Keratinocyte (primary cell): ENCODE measurements at regions not wholly inside any gene's neighbourhood (a gene's known extent, or its start where the extent isn't known, plus 50 kb on each side); places are given as distances from the start of the nearest gene placed in this dataset.

Experiments used
- DNase-seq: peaks from one replicate; pipeline ENCODE4 v3.0.0-alpha.2; 2011; ENCODE audit warnings: low read depth, missing footprints, low spot score
- FAIRE-seq: peaks from 2 replicates; lab custom pipeline; 2011; peaks lifted over from hg19 to GRCh38; lab: Jason Lieb, UNC
- H2AFZ ChIP-seq: 2 replicates; pipeline ENCODE4 v1.6.0; 2012; ENCODE audit warnings: low read length, control low read depth, inconsistent platforms; ENCODE audit not compliant: control insufficient read depth
- H3K27ac ChIP-seq: 2 replicates; pipeline ENCODE4 v1.5.1; 2011; ENCODE audit warnings: low read length; ENCODE audit not compliant: control insufficient read depth, insufficient read depth
- H3K27me3 ChIP-seq: 3 replicates; pipeline ENCODE4 v1.6.0; 2011; ENCODE audit warnings: low read length; ENCODE audit not compliant: control insufficient read depth, insufficient read depth; ENCODE audit errors: extremely low read depth
- H3K36me3 ChIP-seq, 2 experiments: 2 replicates in 1 of 2; 3 replicates in 1 of 2; pipeline ENCODE4 v1.5.1; 2011; ENCODE audit warnings: low read length in 2 of 2, mild to moderate bottlenecking in 1 of 2; ENCODE audit not compliant: control insufficient read depth in 2 of 2, insufficient read depth in 2 of 2; ENCODE audit errors: extremely low read depth in 1 of 2
- H3K4me1 ChIP-seq: 3 replicates; pipeline ENCODE4 v1.5.1; 2011; ENCODE audit warnings: low read length; ENCODE audit not compliant: control insufficient read depth, insufficient read depth; ENCODE audit errors: extremely low read depth
- H3K4me2 ChIP-seq: 3 replicates; pipeline ENCODE4 v1.6.0; 2011; ENCODE audit warnings: low read depth, low read length; ENCODE audit not compliant: control insufficient read depth, insufficient read depth; ENCODE audit errors: extremely low read depth
- H3K4me3 ChIP-seq, 3 experiments: fragments of 200-600 bp in 1 of 3; sonication (generic) in 1 of 3; 2 replicates in 2 of 3; 3 replicates in 1 of 3; pipeline ENCODE4 v1.5.1; 2011 to 2016; ENCODE audit warnings: low read length in 3 of 3, mild to moderate bottlenecking in 3 of 3, control low read depth in 2 of 3, inconsistent platforms in 1 of 3, low read depth in 1 of 3, mixed read lengths in 1 of 3, mixed run types in 1 of 3, moderate library complexity in 1 of 3; ENCODE audit not compliant: control insufficient read depth in 2 of 3, insufficient read depth in 2 of 3; ENCODE audit errors: extremely low read depth in 1 of 3
- H3K79me2 ChIP-seq: 2 replicates; pipeline ENCODE4 v1.6.0; 2012; ENCODE audit warnings: low read length; ENCODE audit not compliant: control insufficient read depth, insufficient read depth
- H3K9ac ChIP-seq: 3 replicates; pipeline ENCODE4 v1.6.0; 2011; ENCODE audit warnings: low read length; ENCODE audit not compliant: control insufficient read depth, insufficient read depth; ENCODE audit errors: extremely low read depth
- H3K9me1 ChIP-seq: 3 replicates; pipeline ENCODE4 v1.6.0; 2011; ENCODE audit warnings: low read length; ENCODE audit not compliant: control insufficient read depth, insufficient read depth; ENCODE audit errors: extremely low read depth
- H3K9me3 ChIP-seq: 2 replicates; pipeline ENCODE4 v1.5.1; 2012; ENCODE audit warnings: low read depth, low read length; ENCODE audit not compliant: control insufficient read depth
- H4K20me1 ChIP-seq: 3 replicates; pipeline ENCODE4 v1.6.0; 2011; ENCODE audit warnings: low read length; ENCODE audit not compliant: control insufficient read depth, insufficient read depth; ENCODE audit errors: extremely low read depth
- CTCF ChIP-seq, 3 experiments: IDR thresholded peaks in 1 of 3; conservative IDR thresholded peaks in 1 of 3; optimal IDR thresholded peaks in 1 of 3; 2 replicates in 2 of 3; 3 replicates in 1 of 3; pipeline versions ENCODE3 to v1.5.1; 2011; ENCODE audit warnings: low read length in 3 of 3, mild to moderate bottlenecking in 3 of 3, moderate library complexity in 2 of 3, control low read depth in 1 of 3, inconsistent platforms in 1 of 3; ENCODE audit not compliant: insufficient read depth in 2 of 3; ENCODE audit errors: extremely low read depth in 1 of 3
- EZH2 ChIP-seq: IDR thresholded peaks from one replicate; pipeline ENCODE4 v1.6.1; 2012; ENCODE audit warnings: inconsistent platforms, mild to moderate bottlenecking, low read length, moderate library complexity
- dilution Hi-C: fragments of 300-500 bp; cut with MboI; formaldehyde crosslinking; loops from one replicate; pipeline ENCODE4 v1.7.0; 2020; ENCODE audit warnings: low sequenced_read_pairs; ENCODE audit not compliant: extremely low pct_ligation_motif_present

- no peaks in the 10 kb centered on the region for H3K79me2 ChIP-seq
- H3K9me3 ChIP-seq, result no peaks in the 10 kb centered on the region
- H3K9me1 ChIP-seq, result no peaks in the 10 kb centered on the region
- no peak overlapping the region for H3K27ac ChIP-seq
- DNase-seq (no peak), FAIRE-seq (no peak)
- dilution Hi-C loops, result no loop called here
- no peaks in the 10 kb centered on the region for H3K36me3 ChIP-seq
- no peaks in the 10 kb centered on the region for H4K20me1 ChIP-seq
- no peak overlapping the region for H2AFZ ChIP-seq
- no peak for TF ChIP-seq CTCF (optimal IDR thresholded peaks at IDR 0.05 in 1 of 3, IDR thresholded peaks at IDR 0.05 in 1 of 3, conservative IDR thresholded peaks at IDR 0.05 in 1 of 3; ENCODE audit: extremely low read depth in 1 of 3, insufficient read depth in 2 of 3, low read length in 3 of 3)
- no peak for TF ChIP-seq EZH2
- H3K4me3 ChIP-seq, result no peak overlapping the region
- H3K9ac ChIP-seq, result no peak overlapping the region
- peaks cover 42% of the 10 kb centered on the region for H3K4me1 ChIP-seq
- H3K4me2 ChIP-seq, result no peak overlapping the region
- H3K27me3 ChIP-seq, result no peaks in the 10 kb centered on the region
These were observed 75.3 kb upstream of the RIPOR2 start for GRCh38 chr6:25010902-25011625.

GRCh38 chr6:25012657-25013056, 76.9 kb upstream of the RIPOR2 start:
- Histone ChIP-seq H3K9me1 (no peaks in the 10 kb centered on the region), H3K27ac (no peak overlapping the region), H3K79me2 (no peaks in the 10 kb centered on the region), H3K4me1 (peaks cover 41% of the 10 kb centered on the region), H4K20me1 (no peaks in the 10 kb centered on the region), H3K9me3 (no peaks in the 10 kb centered on the region), H3K4me2 (peak overlapping the region; percentile 46), H3K9ac (no peak overlapping the region), H3K27me3 (no peaks in the 10 kb centered on the region), H3K36me3 (no peaks in the 10 kb centered on the region), H2AFZ (no peak overlapping the region), H3K4me3 (peak overlapping the region in 1 of 3 experiments; percentile 2)
- no peak for FAIRE-seq
- dilution Hi-C loops, result no loop called here
- TF ChIP-seq EZH2, result no peak
- no peak for TF ChIP-seq CTCF (optimal IDR thresholded peaks at IDR 0.05 in 1 of 3, IDR thresholded peaks at IDR 0.05 in 1 of 3, conservative IDR thresholded peaks at IDR 0.05 in 1 of 3; ENCODE audit: extremely low read depth in 1 of 3, insufficient read depth in 2 of 3, low read length in 3 of 3)
- DNase-seq, result no peak
